ENCODE measurements at regions not wholly inside any gene's neighbourhood (a gene's known extent, or its start where the extent isn't known, plus 50 kb on each side); places are given as distances from the start of the nearest gene placed in this dataset.
"Not testable (repeated sequence)": the region's sequence is repeated elsewhere in the genome, so short reads cannot be mapped to it uniquely, and the experiment has no call there.

DNA sequence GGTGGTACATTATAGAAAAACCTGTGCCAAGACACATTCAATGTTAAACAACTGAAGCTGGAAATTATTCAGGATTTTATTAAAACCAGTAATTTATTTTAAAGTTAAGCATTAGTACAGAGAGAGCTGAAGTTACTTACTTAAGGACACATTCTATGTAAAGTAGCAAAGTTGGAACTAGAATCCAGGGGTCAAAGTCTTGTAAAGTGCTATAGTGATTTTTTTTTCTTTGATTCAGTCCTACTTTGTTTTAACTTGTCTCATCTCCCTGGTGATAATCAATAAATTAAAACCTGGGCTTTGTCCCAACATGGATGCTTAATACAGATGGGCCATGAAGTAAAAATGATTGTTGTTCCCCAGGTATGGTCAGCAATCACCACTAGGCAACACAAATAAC lies 1271.8 kb upstream of the CHAC2 start:
- in situ Hi-C loops (cut with MboI; ENCODE audit: low sequenced_read_pairs in 4 of 4) = no loop called here
- intact Hi-C loops (cut with DNase I; ENCODE audit: low total_unique reads) = no loop called here
- Histone ChIP-seq H3K4me1 (no peaks in the 10 kb centered on the region), H3K27me3 (no peaks in the 10 kb centered on the region), H3K9me3 (no peaks in the 10 kb centered on the region), H3K36me3 (no peaks in the 10 kb centered on the region), H3K27ac (no peak overlapping the region), H3K4me3 (no peak overlapping the region)
- TF ChIP-seq, protein P1, sequence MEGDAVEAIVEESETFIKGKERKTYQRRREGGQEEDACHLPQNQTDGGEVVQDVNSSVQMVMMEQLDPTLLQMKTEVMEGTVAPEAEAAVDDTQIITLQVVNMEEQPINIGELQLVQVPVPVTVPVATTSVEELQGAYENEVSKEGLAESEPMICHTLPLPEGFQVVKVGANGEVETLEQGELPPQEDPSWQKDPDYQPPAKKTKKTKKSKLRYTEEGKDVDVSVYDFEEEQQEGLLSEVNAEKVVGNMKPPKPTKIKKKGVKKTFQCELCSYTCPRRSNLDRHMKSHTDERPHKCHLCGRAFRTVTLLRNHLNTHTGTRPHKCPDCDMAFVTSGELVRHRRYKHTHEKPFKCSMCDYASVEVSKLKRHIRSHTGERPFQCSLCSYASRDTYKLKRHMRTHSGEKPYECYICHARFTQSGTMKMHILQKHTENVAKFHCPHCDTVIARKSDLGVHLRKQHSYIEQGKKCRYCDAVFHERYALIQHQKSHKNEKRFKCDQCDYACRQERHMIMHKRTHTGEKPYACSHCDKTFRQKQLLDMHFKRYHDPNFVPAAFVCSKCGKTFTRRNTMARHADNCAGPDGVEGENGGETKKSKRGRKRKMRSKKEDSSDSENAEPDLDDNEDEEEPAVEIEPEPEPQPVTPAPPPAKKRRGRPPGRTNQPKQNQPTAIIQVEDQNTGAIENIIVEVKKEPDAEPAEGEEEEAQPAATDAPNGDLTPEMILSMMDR (IDR thresholded peaks at IDR 0.05 in 4 of 5, conservative IDR thresholded peaks at IDR 0.05 in 1 of 5) = no peak
- no peak for TF ChIP-seq POLR2A (IDR thresholded peaks at IDR 0.05)
- ATAC-seq = no peak
- no peak for DNase-seq

DNA sequence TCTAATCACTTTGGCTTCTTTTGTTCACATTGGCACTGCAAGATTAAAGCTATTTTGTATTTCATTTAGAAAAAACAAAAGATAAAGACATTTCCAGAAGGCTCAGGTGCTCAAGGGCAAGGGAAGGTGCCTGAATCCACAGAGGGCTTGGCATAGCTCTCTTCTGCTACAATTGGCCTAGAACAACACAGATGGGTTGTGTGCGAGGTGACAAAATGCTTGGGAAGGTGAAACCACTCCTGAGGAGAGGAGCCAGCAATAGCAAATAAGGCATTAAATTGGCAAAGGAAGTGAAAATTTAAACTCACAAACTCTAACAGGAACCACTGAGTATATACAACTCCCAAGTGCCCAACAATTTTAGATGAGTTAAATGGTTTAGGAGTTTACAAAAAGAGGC lies 1290.4 kb upstream of the CHAC2 start:
- ATAC-seq (no peak), DNase-seq (no peak)
- Histone ChIP-seq H3K9me3 (no peaks in the 10 kb centered on the region), H3K4me1 (peaks cover 8 to 9% of the 10 kb centered on the region in 2 donors), H3K36me3 (no peaks in the 10 kb centered on the region), H3K27me3 (no peaks in the 10 kb centered on the region), H3K27ac (no peak overlapping the region), H3K4me3 (no peak overlapping the region)
- intact Hi-C loops (cut with DNase I; ENCODE audit: low total_unique reads) = no loop called here
- TF ChIP-seq, protein P1 (IDR thresholded peaks at IDR 0.05 in 4 of 5, conservative IDR thresholded peaks at IDR 0.05 in 1 of 5) = no peak
- TF ChIP-seq POLR2A (IDR thresholded peaks at IDR 0.05) = no peak
- in situ Hi-C loops (cut with MboI; ENCODE audit: low sequenced_read_pairs in 4 of 4) = no loop called here

DNA sequence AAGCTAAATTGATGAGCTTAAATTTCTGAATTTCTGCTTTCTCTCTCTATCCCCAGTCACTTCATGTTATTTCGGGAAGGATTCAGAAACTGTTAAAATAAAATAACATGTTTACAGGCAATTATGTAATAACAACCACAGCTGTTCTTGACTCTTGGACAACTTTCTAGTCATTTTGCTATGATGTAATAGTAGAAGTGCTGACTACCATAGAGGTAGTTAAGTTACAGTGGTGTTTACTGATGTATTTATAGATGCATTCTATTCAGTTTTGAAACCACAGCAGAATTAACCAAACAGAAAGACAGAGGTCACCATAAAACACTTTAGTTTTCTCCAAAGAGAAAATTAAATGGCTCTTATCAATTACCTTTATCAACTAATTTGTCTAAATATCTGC lies 1292.0 kb upstream of the CHAC2 start:
- no peaks in the 10 kb centered on the region for H3K9me3 ChIP-seq
- no peak for DNase-seq
- ATAC-seq = peak; percentile 75 to 87
- H3K4me3 ChIP-seq = no peak overlapping the region
- in situ Hi-C loops (cut with MboI; ENCODE audit: low sequenced_read_pairs in 4 of 4) = no loop called here
- no peaks in the 10 kb centered on the region for H3K27me3 ChIP-seq
- peaks cover 8 to 9% of the 10 kb centered on the region in 2 donors for H3K4me1 ChIP-seq
- H3K27ac ChIP-seq = peak overlapping the region in 1 of 4 donors; percentile 47
- intact Hi-C loops (cut with DNase I; ENCODE audit: low total_unique reads) = no loop called here
- TF ChIP-seq, protein P1 (IDR thresholded peaks at IDR 0.05 in 4 of 5, conservative IDR thresholded peaks at IDR 0.05 in 1 of 5) = no peak
- no peak for TF ChIP-seq POLR2A (IDR thresholded peaks at IDR 0.05)
- H3K36me3 ChIP-seq = no peaks in the 10 kb centered on the region

DNA sequence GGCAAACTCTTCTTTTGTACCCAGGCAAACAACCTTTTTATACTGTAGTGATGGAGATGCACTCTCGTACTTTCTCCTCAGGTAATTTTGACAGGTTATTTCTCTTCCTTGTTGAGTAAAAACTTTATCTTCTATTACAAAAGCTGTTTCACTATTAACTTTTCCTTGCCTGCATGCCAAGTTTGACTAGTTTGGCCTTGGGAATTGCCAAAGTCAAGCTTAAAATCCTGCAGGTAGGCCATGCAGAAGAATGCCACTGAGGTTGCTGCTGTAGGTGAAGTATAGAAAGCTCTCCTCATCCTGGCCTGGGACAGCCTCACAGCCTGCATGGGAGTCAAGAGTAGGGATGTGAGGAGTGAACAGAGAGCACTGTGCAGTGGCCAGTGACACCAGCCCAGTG lies 1293.5 kb upstream of the CHAC2 start:
- Histone ChIP-seq H3K27ac (no peak overlapping the region), H3K36me3 (no peaks in the 10 kb centered on the region), H3K9me3 (no peaks in the 10 kb centered on the region), H3K27me3 (no peaks in the 10 kb centered on the region), H3K4me3 (no peak overlapping the region), H3K4me1 (peaks cover 8 to 9% of the 10 kb centered on the region in 2 donors)
- ATAC-seq (no peak), DNase-seq (no peak)
- TF ChIP-seq POLR2A (IDR thresholded peaks at IDR 0.05) = no peak
- intact Hi-C loops (cut with DNase I; ENCODE audit: low total_unique reads) = no loop called here
- in situ Hi-C loops (cut with MboI; ENCODE audit: low sequenced_read_pairs in 4 of 4) = no loop called here

DNA sequence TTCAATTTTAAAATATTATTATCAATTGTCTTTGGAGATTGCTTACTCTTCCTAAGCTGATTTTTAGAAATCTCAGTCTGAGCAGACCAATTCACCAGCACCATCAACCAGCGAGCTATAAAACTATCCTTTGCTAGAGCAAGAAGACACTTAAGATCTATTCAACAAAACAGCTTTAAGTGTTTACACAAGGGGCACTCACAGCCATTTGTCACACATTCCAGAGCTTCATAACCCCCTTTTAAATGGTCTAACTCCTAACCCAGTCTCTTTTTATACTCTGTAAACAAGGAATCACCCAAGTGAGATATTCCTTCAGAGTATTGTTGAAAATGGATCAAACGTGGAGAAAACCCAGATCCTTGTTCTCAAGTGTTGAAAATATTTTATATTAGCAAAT lies 1294.1 kb upstream of the CHAC2 start:
- TF ChIP-seq POLR2A (IDR thresholded peaks at IDR 0.05) = no peak
- TF ChIP-seq, protein P1 (IDR thresholded peaks at IDR 0.05 in 4 of 5, conservative IDR thresholded peaks at IDR 0.05 in 1 of 5) = no peak
- H3K27me3 ChIP-seq = no peaks in the 10 kb centered on the region
- in situ Hi-C loops (cut with MboI; ENCODE audit: low sequenced_read_pairs in 4 of 4) = no loop called here
- H3K36me3 ChIP-seq = no peaks in the 10 kb centered on the region
- intact Hi-C loops (cut with DNase I; ENCODE audit: low total_unique reads) = no loop called here
- H3K4me1 ChIP-seq = peaks cover 8 to 9% of the 10 kb centered on the region in 2 donors
- no peak overlapping the region for H3K27ac ChIP-seq
- ATAC-seq = no peak
- no peak overlapping the region for H3K4me3 ChIP-seq
- H3K9me3 ChIP-seq = no peaks in the 10 kb centered on the region
- no peak for DNase-seq

DNA sequence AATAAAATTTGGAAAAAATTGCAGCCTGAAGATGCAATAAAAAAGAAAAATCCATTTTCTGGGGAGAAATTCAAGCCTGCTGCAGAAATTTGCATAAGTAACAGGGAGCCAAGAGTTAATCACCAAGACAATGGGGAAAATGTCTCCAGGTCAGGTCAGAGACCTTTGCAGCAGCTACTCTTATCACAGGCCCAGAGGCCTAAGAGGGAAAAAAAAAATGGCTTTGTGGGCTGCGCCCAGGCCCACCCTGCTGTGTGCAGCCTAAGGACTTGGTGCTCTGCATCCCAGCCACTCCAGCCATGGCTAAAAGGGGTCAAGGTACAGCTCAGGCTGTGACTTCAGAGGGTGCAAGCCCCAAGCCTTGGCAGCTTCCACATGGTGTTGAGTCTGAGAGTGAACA lies 1297.1 kb upstream of the CHAC2 start:
- H3K4me1 ChIP-seq; H3K9me3 ChIP-seq; intact Hi-C loops (cut with DNase I; ENCODE audit: low total_unique reads); DNase-seq; in situ Hi-C loops (cut with MboI; ENCODE audit: low sequenced_read_pairs in 4 of 4); H3K27me3 ChIP-seq; H3K27ac ChIP-seq; ATAC-seq; H3K36me3 ChIP-seq; H3K4me3 ChIP-seq: not testable (repeated sequence)

Data from gastrocnemius medialis (tissue), 4 donors.